GM19397 (cell line): ENCODE measurements at regions not wholly inside any gene's neighbourhood (a gene's known extent, or its start where the extent isn't known, plus 50 kb on each side); places are given as distances from the start of the nearest gene placed in this dataset.

Source experiments
- ATAC-seq: cut with Tn5 transposase; IDR thresholded peaks from one replicate; pipeline ENCODE4 v1.9.1; 2021; ENCODE audit warnings: mild to moderate bottlenecking, moderate library complexity; ENCODE audit not compliant: unreplicated experiment

- no peak for ATAC-seq
Measured at GRCh38 chr10:1992930-1993329, 255.6 kb upstream of the ADARB2 start.

- no peak for ATAC-seq
Measured at GRCh38 chr10:1989090-1989489, 251.8 kb upstream of the ADARB2 start.

GRCh38 chr10:1981976-1982375, 244.7 kb upstream of the ADARB2 start:
- ATAC-seq: no peak

- ATAC-seq: no peak
Measured at GRCh38 chr10:1980459-1980858, 243.1 kb upstream of the ADARB2 start.

- ATAC-seq: no peak
Measured at GRCh38 chr10:1978584-1978983, 241.3 kb upstream of the ADARB2 start.

- ATAC-seq: no peak
Measured at GRCh38 chr10:1977461-1977860, 240.1 kb upstream of the ADARB2 start.

- ATAC-seq: no peak
Measured at GRCh38 chr10:1972406-1972805, 235.1 kb upstream of the ADARB2 start.

- ATAC-seq: no peak
Measured at GRCh38 chr10:1968257-1969033, 231.1 kb upstream of the ADARB2 start.

GRCh38 chr10:1966712-1967376, 229.5 kb upstream of the ADARB2 start:
- ATAC-seq: no peak

GRCh38 chr10:1964476-1964875, 227.2 kb upstream of the ADARB2 start:
- no peak for ATAC-seq

GRCh38 chr10:1963341-1963740, 226.0 kb upstream of the ADARB2 start:
- no peak for ATAC-seq

- no peak for ATAC-seq
Measured at GRCh38 chr10:1961989-1962388, 224.7 kb upstream of the ADARB2 start.

GRCh38 chr10:1960982-1961381, 223.7 kb upstream of the ADARB2 start:
- ATAC-seq: no peak

- ATAC-seq: no peak
Measured at GRCh38 chr10:1957057-1957456, 219.7 kb upstream of the ADARB2 start.

GRCh38 chr10:1954300-1954699, 217.0 kb upstream of the ADARB2 start:
- ATAC-seq: no peak

GRCh38 chr10:1952126-1953095, 215.1 kb upstream of the ADARB2 start:
- ATAC-seq: no peak

GRCh38 chr10:1950803-1951495, 213.6 kb upstream of the ADARB2 start:
- no peak for ATAC-seq

GRCh38 chr10:1947464-1948003, 210.2 kb upstream of the ADARB2 start:
- ATAC-seq: no peak

GRCh38 chr10:1944487-1944886, 207.2 kb upstream of the ADARB2 start:
- ATAC-seq: no peak

- ATAC-seq: peak; percentile 68
Measured at GRCh38 chr10:1942478-1942877, 205.2 kb upstream of the ADARB2 start.
